ENCODE measurements at regions not wholly inside any gene's neighbourhood (a gene's known extent, or its start where the extent isn't known, plus 50 kb on each side); places are given as distances from the start of the nearest gene placed in this dataset.
A peak's percentile ranks its signal among the peaks of the same experiment; 100 is the strongest.
"Not testable (repeated sequence)": the region's sequence is repeated elsewhere in the genome, so short reads cannot be mapped to it uniquely, and the experiment has no call there.

DNA sequence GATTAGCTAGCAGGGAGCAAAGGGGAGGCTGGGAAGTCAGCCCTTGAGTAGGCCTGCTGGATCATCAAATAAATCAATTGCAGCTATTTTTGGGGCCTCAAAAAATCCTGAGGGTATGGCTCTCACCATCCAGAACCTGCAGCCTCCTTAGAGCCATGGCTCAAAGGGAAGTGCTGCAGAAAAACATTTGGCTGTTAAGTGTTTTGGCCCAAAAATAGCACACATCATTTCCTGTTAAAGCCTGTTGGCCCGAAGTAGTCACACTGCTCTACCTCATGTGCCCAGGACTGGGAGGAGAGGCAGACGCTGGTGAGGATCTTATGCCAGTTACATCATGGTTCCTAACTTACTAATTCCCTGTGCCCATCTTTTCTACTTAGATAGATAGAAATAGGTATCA lies 176.8 kb upstream of the PLGLB1 start:
- DNase-seq (ENCODE audit: low spot score): not testable (repeated sequence)

DNA sequence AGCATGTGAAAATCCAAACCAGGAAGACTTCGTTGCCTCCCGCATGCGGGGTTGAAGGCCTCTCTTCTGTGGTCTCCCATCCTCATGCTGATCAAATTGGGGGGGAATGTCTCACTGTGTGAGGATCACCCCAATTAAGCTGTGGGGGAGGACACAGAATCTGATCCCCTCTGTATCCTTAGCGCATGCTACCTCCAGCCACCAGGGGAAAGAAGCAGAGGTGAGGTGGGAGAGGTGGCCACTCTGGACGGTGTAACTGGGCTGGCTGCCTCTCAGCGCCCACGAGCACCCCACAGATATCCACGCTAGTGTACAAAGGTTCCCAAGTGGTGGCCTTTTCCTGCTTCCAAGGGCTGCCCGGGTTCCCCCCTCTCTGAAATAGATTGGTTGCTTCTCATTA lies 177.6 kb upstream of the PLGLB1 start:
- not testable (repeated sequence) for DNase-seq (ENCODE audit: low spot score)

GRCh38 chr2:87204569-87205147 lies 183.0 kb upstream of the PLGLB1 start:
- not testable (repeated sequence) for DNase-seq (ENCODE audit: low spot score)

DNA sequence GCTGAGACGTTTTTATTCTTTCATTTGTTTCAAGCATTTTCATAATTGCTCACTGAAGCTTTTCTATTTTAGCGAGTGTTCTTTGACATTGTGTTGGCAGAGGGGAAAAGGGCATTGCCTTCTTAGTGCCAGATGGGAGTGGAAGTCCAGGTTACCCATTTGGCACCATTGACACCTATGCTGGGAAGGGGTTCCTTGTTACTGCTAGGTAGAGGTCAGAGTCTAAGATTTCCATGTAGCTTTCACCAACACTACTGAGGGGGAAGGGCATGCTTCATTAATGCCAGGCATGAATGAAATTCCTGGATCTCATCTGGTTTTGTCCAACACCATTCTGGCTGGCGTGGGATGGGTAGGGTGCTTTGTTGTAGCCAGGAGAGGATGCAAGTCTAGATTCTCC lies 191.3 kb upstream of the PLGLB1 start:
- DNase-seq (ENCODE audit: low spot score): not testable (repeated sequence)

GRCh38 chr2:87217005-87217404 lies 195.4 kb upstream of the PLGLB1 start:
- DNase-seq (ENCODE audit: low spot score): not testable (repeated sequence)

DNA sequence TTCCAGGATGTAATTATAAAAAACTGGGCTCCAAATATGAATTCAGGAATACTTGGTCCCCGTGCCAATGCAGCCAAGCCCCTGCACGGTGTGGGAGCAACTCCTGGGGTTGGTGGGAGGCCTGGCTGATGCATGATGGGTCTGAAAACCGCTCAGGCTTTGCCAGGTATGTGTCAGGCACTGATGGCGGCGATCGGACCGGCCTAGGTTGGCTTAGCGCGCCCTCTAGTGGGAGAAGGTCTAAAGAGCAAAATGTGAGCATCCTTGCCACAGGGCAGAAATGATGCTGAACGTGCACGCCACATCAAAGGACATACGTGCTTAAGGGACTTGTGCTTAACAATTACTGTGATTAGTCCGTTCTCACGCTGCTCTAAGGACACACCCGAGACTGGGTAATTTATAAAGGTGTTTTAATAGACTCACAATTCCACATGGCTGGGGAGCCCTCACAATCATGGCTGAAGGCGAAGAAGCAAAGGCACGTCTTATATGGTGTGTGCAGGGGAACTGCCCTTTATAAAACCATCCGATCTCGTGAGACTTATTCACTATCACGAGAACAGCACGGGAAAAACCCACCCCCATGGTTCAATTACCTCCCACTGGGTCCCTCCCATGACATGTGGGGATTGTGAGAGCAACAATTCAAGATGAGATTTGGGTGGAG lies 196.2 kb upstream of the PLGLB1 start:
- DNase-seq (ENCODE audit: low spot score): not testable (repeated sequence)

DNA sequence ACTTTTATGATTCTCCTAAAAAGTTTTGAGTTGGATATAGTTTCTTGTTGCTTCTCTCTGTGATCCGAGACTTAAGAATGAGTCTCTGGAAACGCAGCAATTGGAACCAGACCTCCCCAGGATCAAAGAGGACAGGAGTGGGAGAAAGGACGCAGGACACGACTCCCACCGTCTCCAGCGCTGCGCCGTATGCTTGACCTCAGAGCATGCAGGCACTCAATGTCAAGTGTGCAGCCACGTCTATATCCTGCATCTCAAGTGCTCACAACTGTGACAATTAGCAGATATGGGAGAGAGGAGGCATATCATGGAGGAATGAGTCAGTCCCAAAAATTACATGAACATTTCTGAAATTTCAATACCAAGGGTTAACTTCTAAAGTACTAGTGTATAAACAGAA lies 199.0 kb upstream of the PLGLB1 start:
- DNase-seq (ENCODE audit: low spot score): not testable (repeated sequence)

DNA sequence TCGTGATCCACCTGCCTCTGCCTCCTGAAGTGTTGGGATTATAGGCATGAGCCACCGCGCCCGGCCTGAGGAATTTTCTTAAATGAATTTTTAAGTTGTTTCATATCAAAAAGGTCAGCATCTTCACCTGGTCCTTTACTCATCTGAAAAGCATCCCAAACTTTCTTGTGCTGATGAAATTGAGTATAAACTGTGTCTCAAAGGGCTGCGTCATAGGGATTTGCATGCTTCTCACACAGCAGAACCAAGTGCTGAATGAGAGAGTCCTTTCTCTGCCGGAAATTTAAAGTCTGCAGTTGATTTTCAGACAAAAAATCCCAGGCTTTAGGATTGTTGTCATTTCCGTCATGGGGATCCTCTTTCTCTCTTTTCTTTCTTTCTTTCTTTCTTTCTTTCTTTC lies 200.5 kb upstream of the PLGLB1 start:
- DNase-seq (ENCODE audit: low spot score): peak; percentile 29

DNA sequence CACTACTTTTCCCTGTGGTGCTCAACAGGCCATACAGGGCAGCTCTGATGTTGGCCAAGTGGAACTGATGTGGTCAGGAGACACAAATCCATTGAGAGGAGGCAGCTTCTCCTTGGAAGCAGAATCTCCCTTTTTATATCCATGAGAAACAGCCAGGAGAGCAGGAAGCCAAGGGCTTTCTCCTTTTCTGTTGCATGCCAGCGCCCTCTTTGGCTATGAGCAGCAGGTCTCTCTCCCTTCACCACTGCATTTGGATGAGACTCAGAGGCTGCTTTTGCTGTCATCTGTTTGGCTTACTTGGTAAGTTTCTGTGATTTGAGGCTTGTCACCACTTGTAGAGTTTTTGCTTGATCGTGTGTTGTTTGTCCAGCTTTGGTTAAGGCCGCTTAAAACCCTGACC lies 202.2 kb upstream of the PLGLB1 start:
- DNase-seq (ENCODE audit: low spot score): not testable (repeated sequence)

- not testable (repeated sequence) for DNase-seq (ENCODE audit: low spot score)
These were observed 207.5 kb upstream of the PLGLB1 start for GRCh38 chr2:87229091-87229689.

GRCh38 chr2:87229964-87230363 lies 208.3 kb upstream of the PLGLB1 start:
- DNase-seq (ENCODE audit: low spot score): not testable (repeated sequence)

DNA sequence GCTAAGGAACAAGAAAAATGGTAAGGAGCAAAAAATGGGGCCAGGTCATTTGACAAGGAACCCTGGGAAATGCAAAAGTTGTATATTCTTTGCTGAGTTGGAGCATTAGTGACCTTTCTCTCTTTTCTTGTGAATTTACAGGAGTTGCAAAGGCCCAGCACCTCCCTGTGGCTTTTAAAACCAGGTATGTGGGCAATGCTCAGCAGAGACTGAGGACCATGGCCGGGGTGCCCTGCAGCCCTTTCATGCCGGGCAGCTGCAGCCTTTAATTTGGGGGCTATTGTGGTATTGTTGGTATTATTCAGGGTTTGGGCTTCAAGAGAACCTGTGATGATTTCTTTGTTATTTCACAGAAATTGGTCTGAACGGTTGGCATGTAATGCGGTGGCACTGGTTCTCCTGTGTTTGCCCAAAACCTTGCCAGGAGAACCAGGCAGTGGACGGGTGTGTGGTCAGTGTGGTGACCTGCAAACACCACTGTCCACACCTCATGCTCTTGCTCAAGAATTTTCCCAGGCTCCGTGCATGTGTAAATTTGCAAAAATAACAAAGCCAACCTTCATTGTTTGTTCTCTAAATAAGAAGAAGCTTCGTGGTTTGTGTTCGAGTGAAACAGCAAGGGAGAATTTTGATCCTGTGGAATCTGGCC lies 213.8 kb upstream of the PLGLB1 start:
- DNase-seq (ENCODE audit: low spot score): not testable (repeated sequence)

GRCh38 chr2:87237570-87238336 lies 216.1 kb upstream of the PLGLB1 start:
- DNase-seq (ENCODE audit: low spot score): peak; percentile 6

GRCh38 chr2:87239558-87240215 lies 218.0 kb upstream of the PLGLB1 start:
- DNase-seq (ENCODE audit: low spot score): not testable (repeated sequence)

DNA sequence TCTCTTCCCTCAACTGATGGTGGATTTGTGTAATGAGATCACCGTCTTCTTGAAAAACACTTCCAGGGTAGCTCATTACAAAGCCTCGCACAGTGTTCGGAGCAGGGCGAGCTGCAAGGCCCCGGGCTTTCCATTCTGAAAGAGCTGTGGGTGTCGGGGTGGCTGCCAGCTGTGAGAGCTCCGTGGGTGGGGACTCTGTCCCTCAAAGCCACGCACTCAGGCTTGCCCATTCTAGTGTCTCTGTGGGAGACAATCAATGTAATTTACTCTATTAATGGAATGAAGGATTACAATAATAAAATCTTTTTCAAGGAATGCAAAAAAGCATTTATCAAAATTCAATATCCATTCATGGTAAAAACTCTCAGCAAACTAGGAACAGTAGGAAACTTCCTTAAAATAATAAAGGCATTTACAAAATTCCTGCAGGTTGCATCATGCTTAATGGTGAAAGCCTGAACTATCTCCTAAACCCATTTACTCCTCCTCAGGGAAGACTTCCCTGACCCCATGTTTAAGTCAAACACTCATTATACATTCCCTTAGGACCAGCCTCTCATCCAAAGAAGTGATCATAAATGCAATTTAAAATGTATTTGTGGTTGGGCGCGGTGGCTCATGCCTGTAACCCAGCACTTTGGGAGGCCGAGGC lies 224.5 kb upstream of the PLGLB1 start:
- not testable (repeated sequence) for DNase-seq (ENCODE audit: low spot score)

GRCh38 chr2:87252046-87252445 lies 230.4 kb upstream of the PLGLB1 start:
- DNase-seq (ENCODE audit: low spot score): not testable (repeated sequence)

DNA sequence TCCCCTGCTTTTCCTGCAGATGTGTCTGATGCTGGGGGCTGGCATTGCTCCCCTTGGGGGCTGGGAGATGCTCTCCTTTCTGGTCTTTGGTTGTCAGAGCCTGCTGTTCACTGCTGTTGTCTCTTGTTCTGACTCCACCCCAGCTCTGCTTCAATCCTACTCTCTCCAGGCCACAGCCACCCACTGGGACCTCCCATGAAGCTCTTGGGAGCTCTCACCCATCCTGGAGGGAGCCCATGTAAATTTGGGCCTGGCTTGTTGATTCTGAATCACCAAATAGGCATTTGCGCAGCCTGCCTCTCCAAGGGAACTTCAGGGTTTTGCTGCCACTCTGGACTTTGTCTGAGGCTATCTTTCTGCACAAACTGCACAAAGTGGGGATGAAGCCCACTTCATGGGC lies 232.9 kb upstream of the PLGLB1 start:
- not testable (repeated sequence) for DNase-seq (ENCODE audit: low spot score)

DNA sequence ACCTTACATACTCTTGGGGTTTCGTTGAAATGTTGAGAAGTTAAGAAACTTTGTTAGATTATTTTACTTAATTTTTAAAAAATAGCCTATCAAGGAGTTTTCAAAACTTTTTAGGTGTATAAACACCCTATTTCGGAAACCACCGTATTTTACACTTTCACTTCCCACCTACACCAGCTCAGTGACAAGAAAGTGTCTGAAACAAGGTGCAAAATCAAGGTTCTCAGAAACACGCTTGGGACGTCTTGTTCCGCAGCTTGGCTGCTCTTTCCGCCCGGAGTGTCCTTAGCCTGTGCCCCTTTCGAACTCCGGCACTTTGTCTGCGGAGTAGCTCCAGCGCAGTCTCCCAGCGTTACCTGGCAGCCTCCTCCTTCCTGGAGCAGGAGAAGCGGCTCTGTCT lies 233.8 kb upstream of the PLGLB1 start:
- DNase-seq (ENCODE audit: low spot score): not testable (repeated sequence)

GRCh38 chr2:87258887-87259286 lies 237.2 kb upstream of the PLGLB1 start:
- DNase-seq (ENCODE audit: low spot score): not testable (repeated sequence)

DNA sequence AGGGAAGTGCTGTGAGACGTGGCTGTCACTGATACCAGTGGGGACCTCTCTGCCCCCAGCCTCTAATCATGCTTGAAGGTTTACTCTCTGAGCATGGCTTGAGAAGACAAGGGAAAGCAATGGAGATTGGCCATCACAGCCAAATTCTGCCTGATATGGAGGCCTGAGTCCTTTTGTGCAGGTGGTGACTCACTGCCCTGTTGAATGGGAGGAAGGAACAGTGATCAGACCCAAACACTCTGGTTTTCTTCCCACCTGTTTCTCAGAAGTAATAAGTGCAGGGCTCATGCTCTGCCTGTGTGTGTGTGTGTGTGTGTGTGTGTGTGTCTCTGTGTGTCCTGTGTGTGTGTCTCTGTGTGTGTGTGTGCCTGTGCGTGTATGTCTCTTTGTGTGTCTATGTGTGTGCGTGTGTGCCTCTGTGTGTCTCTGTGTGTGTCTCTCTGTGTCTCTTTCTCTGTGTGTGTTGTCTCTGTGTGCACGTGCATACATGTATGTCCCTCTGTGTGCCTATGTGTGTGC lies 240.6 kb upstream of the PLGLB1 start:
- DNase-seq (ENCODE audit: low spot score): not testable (repeated sequence)

Measured in LoVo (cell line).